Transverse colon (tissue), 3 donors: ENCODE measurements at regions not wholly inside any gene's neighbourhood (a gene's known extent, or its start where the extent isn't known, plus 50 kb on each side); places are given as distances from the start of the nearest gene placed in this dataset.

ENCODE experiments used
- CTCF ChIP-seq, 5 experiments: fragments of 200-600 bp in 3 of 5; fragments of 450-650 bp in 2 of 5; sonication (generic) in 3 of 5; IDR thresholded peaks; 1 replicate in 2 of 5; 2 replicates in 3 of 5; pipeline ENCODE4 v1.5.1; 2016 to 2017; ENCODE audit warnings: antibody characterized with exemption in 5 of 5, inconsistent platforms in 3 of 5, mild to moderate bottlenecking in 2 of 5, moderate library complexity in 1 of 5
- EP300 ChIP-seq: sonication (generic); formaldehyde crosslinking; IDR thresholded peaks from one replicate; pipeline ENCODE4 v1.6.1; 2017; ENCODE audit warnings: antibody characterized with exemption, low read depth

- TF ChIP-seq CTCF (IDR thresholded peaks at IDR 0.05) (no peak), EP300 (no peak)
Observed at GRCh38 chr1:96971439-96971838, 249.9 kb downstream of the PTBP2 start.
